Stimulated activated naive CD4-positive, alpha-beta T cell treated with Interleukin-2 at 50 U/mL for 16 hours (primary cell): ENCODE measurements at regions not wholly inside any gene's neighbourhood (a gene's known extent, or its start where the extent isn't known, plus 50 kb on each side); places are given as distances from the start of the nearest gene placed in this dataset.

ENCODE experiments used
- DNase-seq: peaks from one replicate; lab custom pipeline; 2025; lab: John Stamatoyannopoulos, UW

DNA sequence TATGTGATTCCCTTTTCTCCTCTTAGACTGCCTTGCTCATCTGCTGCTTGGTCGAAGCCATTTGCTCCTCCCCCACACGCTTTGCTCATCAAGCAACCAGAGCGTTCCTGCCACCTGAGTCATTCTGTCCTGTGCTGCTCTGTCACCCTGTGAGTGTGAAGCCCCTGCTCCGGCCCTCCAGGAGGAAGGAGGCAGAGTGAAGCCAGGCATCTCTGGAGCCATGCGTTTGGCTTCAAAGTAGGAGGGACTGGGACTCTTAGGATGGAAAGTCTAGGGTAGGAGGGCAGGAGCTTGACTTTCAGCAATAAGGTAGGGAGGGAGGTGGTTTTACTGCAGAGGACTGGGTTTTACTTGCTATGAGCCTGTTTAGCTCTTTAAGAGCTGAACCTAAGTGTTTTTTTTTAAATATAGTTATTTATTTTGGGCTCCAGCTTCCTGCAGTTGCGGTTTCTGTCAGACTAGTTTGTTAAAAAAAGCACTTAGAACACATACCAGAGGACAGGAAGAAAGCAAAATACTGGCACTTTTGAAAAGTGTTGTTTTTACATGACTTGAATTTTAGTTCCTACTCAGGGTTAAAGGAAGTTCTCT, 63.6 kb downstream of the SPINK2 start:
- peak; percentile 75 for DNase-seq

DNA sequence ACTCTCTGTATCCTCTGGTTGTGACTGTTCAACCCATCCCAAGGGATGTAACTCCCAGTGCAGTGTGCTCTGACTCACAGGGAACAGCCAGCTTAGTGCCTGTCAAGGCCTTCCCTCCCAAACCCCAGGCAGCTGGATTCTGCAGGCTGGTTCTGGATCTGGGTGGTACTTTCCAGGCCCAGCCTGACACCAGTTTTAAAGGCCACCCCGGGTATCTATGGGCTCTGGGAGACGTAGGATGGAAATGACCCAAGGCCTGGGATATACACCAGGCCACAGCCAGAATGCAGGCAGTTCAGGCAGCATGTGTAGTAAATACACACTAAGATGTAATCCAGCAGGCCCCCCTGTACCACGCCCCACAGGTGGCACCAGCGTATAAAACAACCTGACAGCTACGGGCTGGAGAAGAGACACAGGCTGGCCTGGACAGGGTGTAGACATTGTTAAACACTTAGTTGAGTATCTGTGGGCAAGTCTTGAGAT, 64.2 kb downstream of the SPINK2 start:
- DNase-seq: no peak

DNA sequence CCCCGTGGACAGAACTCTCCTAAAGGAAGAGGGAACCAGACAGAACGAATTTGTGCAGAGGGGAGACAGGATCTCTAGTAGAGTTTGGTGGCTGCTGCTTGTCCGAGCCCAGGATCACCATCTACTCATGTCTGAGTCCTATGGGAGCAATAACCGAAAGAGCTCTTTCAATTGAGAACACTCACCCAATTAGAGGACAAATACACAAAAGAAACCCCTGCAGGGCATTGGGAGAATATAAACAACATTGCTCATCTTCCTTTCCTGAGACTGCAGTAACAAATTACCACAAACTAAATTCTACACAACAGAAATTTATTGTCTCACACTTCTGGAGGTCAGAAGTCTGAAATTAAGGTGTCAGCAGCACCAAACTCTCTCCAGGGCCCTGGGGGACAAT, 65.6 kb downstream of the SPINK2 start:
- DNase-seq: no peak

DNA sequence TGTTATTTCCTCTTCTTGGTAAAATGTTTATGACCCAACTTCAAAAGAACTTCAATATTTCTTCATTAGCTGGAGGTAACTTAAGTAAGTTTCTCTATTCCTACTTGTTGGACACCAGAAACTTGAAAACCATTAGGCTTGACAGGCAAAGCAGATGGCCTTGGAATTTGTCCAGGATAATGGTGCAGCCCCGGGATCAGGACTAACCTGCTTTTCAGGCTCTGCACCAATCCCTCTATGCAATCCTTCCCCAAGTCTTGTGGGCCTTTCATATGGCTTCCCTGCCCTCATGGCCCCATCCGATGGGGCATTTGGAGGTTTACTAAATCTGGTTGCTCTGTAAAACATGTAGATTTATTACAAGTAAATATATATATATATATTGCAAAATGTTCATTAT, 68.5 kb downstream of the SPINK2 start:
- no peak for DNase-seq

DNA sequence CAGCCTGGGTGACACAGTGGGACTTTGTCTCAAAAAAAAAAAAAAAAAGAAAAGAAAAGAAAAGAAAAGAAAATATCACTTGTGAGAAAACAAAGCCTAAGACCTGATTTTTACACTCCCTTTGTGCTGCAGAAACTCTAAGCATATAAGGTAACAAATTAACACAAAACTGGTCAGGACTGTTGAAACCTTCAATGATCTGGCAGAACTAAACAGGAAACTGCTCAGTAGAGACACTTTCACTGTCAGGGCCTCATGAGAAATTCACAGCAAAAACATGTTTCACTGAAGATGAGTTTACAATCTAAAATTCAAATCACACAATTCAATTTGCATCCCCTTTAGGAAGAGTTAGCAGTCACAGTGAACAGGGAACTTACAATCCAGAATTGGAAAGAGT, 69.1 kb upstream of the HOPX start:
- no peak for DNase-seq

DNA sequence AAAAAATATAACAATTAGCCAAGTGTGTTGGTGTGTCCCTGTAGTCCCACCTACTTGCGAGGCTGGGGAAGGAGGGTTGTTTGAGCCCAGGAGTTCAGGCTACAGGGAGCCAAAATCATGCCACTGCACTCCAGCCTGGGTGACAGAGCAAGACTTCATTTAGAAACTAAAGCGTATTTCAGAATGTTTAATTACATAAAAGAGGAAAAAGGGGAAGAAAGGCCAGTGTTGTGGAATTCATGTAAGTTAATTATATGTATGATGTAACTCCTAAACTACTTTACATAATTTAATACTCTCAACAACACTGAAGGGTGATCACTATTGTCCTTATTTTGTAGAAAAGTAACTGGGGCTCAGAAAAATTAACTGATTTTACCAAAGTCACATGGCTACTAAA, 67.2 kb upstream of the HOPX start:
- no peak for DNase-seq

DNA sequence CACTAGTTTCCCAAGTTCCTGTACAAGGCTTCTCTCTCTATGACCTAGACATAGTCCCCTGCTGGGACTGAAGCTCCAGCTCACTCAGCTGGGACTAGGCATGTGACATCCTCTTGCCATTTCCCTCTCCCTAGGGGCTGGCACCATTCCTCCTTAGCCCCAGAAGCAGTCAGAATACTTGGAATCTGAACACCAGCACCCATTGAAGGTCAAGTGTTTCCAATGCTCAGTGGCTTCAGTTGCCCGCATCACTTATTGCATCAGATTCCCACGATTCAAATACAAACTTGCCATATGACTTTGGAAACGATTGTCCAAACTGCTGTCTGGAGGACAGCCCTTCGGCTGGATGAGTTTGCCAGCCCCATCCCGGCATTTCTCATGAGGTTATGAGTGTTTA, 65.5 kb upstream of the HOPX start:
- no peak for DNase-seq

DNA sequence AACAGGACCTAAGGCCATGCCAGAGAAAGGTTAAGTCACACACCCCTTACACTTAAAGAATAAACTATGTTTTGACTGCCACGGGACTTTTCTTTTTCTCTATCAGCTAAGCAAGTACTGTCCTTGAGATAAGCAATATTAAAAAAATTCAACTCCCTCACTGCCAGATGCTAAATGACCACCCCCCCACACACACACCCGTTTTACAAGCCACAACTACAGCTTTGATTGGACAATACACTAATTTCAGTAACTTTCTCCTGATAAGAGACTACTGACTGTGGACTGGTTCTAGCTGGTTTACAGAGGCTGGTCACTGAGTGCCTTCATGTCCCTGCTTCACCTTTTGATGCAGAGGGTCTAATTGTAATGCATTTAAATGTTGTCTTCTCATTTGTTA, 63.9 kb upstream of the HOPX start:
- no peak for DNase-seq

DNA sequence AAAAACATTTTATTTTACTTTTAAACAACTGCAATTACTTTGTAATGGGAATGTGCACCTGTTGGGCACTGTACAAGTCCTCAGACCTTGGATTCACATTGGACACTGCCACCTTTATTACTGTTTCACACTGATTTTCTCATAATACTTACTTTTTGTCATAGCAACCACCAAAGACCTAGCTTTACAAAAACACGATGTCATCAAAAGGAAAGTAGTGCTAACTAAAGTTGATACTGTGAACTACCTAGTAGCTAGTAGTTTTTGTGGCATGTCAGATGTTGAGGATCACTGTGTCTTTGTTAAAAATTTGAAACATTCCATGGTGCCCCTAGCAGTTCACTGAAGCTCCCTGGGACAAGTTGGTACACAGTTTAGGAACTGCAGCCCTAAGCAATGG, 62.9 kb upstream of the HOPX start:
- no peak for DNase-seq

DNA sequence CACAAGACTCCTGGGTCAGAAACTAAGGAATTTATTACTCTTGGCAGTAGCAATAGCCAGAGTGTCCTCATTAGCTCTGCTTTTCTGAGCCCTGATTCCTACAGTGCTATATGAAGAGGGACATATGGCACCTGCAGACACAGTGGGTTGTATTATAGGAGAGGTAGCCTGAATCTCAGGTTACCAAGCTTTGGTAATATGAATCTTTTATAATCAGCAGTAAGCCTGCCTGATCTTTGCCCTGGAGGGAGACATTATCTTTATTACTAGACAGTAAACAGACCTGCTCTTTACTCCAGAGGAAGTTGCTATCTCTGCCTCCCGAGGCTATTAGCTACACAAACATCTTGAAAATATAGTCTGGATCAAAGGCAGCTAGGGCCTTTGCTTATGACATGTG, 62.5 kb upstream of the HOPX start:
- no peak for DNase-seq

DNA sequence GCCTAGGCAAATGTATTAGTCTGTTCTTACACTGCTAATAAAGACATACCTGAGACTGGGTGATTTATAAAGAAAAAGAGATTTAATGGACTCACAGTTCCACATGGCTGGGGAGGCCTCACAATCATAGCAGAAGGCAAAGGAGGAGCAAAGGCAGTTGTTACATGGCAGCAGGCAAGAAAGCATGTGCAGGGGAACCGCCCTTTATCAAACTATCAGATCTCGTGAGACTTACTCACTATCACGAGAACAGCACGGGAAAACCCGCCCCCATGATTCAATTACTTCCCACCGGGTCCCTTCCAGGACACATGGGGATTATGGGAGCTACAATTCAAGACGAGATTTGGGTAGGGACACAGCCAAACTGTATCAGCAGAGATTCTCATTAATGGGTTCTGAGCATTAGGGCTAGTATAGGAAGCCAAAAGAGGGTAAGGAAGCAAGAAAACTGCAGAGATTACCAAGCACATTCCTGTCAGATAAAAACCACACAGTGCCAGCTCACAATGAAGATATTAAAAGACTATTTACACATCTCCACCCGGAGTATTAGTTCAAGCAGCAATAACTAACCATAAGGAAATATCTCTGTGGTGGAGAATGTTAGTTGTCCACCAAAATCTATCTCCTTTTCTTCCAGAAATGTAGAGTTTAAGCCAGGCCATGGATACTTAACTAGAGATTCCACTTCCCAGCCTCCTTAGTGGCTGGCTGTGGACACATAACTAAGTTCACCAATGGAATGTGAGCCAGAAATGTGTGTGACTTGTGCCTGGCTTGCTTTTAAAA, 61.2 kb upstream of the HOPX start:
- DNase-seq: no peak

DNA sequence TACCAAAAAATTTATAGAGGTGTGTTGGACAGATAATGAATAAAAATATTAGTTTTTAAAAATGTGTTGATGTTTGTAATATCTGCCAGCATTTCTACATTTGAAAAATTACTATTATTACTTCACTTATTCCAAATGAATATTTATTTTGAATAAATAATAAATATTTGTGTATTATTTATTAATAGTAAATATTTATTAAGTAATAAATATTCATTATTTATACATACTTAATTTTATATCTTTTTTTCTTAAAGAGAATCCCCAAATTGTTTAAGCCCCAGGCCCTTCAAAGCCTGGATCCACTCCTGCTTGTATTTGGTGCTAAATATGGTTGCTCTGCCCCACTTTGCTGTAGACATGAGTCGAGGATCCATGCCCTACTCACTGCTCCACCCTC, 60.5 kb upstream of the HOPX start:
- DNase-seq: no peak

DNA sequence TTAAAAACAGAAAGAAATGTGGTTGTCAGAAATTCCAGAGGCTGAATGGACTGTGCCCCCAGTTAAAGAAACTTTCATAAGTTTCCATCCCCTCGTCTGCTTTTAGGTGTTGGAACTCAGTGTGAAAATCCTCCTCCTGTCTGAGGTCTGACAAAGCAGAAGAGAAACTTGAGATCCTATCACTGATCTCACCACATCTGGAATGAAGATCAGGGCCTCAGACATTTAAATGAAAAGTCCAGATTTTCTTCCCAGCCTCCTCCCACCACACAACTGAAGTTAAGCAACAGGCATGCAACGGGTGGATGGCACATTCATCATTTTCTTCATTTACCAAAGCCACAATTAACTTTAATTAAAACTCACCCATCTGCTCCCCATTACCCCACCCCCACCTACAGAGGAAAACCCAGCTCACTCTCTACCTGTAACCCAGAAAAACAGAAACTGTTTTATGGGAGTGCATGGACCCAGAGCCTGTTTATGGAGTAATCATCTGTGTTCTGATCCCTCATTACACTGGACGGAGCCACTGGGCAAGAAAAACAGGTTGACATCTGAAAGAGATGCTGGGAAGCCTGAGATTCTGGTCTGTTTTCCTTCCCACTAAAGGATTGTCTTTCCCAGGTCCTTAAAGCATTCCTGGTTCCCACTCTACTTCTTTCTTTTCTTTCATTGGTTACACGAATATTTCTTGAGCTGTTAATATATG, 58.1 kb upstream of the HOPX start:
- DNase-seq: no peak

DNA sequence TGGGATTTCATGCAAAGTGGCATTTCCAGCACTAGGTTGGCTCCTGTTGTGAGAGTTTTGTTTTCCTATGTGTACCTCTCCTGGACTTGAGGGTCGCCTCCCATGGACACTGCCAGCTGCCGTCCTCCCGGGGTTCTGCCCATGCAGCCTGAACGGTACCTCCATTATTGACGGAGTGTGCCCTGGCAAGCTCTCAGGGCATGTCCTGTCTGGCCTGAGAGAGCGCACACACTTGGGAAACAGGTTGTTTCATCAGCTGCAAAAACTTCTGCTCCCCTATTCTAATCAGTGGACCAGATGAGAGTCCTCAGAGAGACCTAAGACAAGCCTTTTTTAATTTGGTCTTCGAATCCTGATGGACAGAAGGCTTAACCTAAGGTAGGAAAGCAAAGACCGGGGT, 56.6 kb upstream of the HOPX start:
- no peak for DNase-seq

DNA sequence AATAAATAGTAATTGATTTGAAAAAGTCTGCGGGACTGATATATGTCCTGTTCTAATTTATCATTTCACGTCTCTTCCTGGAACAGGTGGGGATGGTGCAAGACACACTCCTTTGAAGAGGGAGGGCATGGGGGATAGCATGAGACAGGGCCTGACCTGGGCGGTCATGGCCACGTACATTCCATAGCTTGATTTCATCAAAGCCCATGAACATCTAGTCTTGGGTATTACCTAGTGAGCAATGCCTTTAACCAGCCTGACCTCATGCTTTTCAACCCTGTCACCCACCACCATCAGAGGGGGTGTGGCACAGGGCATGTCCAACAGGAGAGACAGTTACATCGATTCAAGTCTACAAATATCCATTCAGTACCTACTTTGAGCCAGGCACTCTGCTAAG, 52.3 kb upstream of the HOPX start:
- no peak for DNase-seq

DNA sequence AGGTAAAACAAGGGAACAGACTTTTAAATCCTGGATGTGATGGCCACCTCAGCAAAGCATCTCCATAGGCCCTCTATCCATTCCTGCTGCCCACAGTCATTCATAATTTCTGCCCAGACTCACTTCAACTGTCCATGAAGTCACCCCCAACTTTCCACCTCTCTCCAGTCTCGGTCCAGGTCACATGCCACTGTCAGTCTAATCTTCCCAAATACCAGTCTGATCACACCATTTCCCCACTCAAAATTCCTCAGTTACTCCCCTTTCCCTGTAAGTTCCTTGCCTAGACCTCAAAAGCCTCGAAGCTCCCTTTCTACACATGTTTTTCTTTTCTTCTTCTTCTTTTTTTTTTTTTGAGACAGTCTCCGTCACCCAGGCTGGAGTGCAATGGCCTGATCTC, 51.2 kb upstream of the HOPX start:
- DNase-seq: no peak

DNA sequence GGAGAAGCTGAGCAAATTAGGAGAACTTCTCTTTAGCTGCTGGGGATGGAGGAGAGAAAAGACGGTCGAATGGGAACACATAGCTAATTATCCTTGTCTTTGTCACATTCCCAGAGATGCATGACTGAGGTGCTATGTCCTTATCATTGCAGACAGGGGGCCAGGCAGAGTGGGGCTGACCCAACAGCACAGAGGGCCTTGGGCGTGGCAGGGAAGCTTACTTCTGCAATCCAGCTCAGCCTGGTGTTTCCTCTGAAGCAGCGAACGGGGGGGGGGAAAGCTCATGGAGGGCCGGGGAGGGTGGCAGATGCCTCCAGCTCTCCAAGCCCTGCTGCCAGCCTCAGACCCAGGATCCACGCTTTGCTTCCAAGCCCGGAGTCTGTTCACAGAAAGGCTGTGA, 50.8 kb upstream of the HOPX start:
- no peak for DNase-seq
